HL-60 (cell line): ENCODE measurements at regions not wholly inside any gene's neighbourhood (a gene's known extent, or its start where the extent isn't known, plus 50 kb on each side); places are given as distances from the start of the nearest gene placed in this dataset.

Source experiments
- GABPA ChIP-seq: IDR thresholded peaks from 2 replicates; pipeline ENCODE4 v1.6.1; 2012; ENCODE audit warnings: low read depth
- POLR2AphosphoS5 ChIP-seq: IDR thresholded peaks from 2 replicates; pipeline ENCODE4 v1.6.1; 2012; ENCODE audit warnings: low read depth
- TF ChIP-seq, protein P1 (sequence below): IDR thresholded peaks from one replicate; pipeline ENCODE4 v1.5.1; 2011; ENCODE audit warnings: low read length, control low read depth, inconsistent platforms; ENCODE audit not compliant: insufficient read depth
- TF ChIP-seq, protein P2 (sequence below): IDR thresholded peaks from 2 replicates; pipeline ENCODE4 v1.6.1; 2012; ENCODE audit warnings: low read depth; ENCODE audit not compliant: insufficient replicate concordance

DNA sequence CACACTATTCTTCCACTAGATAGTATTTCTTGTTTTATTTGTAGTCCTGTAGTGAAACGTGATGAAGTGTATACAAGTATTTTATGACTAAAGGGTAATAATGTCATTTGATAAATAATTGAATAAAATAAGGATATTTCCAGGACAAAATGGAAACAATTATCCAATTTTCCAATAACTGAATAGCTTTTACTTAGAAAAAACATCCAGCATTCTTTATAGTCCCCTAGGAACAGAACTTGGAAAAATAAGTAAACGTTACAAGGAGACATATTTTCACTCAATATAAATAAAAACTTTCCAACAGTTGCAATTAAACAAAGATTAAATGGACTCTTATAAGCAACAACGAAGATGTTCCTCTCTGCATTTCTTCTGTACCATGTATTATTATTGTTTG lies 566.0 kb downstream of the TMA16 start:
- TF ChIP-seq POLR2AphosphoS5 (no peak), GABPA (no peak)
- TF ChIP-seq, protein P1, sequence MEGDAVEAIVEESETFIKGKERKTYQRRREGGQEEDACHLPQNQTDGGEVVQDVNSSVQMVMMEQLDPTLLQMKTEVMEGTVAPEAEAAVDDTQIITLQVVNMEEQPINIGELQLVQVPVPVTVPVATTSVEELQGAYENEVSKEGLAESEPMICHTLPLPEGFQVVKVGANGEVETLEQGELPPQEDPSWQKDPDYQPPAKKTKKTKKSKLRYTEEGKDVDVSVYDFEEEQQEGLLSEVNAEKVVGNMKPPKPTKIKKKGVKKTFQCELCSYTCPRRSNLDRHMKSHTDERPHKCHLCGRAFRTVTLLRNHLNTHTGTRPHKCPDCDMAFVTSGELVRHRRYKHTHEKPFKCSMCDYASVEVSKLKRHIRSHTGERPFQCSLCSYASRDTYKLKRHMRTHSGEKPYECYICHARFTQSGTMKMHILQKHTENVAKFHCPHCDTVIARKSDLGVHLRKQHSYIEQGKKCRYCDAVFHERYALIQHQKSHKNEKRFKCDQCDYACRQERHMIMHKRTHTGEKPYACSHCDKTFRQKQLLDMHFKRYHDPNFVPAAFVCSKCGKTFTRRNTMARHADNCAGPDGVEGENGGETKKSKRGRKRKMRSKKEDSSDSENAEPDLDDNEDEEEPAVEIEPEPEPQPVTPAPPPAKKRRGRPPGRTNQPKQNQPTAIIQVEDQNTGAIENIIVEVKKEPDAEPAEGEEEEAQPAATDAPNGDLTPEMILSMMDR: no peak
- TF ChIP-seq, protein P2, sequence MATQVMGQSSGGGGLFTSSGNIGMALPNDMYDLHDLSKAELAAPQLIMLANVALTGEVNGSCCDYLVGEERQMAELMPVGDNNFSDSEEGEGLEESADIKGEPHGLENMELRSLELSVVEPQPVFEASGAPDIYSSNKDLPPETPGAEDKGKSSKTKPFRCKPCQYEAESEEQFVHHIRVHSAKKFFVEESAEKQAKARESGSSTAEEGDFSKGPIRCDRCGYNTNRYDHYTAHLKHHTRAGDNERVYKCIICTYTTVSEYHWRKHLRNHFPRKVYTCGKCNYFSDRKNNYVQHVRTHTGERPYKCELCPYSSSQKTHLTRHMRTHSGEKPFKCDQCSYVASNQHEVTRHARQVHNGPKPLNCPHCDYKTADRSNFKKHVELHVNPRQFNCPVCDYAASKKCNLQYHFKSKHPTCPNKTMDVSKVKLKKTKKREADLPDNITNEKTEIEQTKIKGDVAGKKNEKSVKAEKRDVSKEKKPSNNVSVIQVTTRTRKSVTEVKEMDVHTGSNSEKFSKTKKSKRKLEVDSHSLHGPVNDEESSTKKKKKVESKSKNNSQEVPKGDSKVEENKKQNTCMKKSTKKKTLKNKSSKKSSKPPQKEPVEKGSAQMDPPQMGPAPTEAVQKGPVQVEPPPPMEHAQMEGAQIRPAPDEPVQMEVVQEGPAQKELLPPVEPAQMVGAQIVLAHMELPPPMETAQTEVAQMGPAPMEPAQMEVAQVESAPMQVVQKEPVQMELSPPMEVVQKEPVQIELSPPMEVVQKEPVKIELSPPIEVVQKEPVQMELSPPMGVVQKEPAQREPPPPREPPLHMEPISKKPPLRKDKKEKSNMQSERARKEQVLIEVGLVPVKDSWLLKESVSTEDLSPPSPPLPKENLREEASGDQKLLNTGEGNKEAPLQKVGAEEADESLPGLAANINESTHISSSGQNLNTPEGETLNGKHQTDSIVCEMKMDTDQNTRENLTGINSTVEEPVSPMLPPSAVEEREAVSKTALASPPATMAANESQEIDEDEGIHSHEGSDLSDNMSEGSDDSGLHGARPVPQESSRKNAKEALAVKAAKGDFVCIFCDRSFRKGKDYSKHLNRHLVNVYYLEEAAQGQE: no peak
